Ovary (tissue), 7 donors: ENCODE measurements at regions not wholly inside any gene's neighbourhood (a gene's known extent, or its start where the extent isn't known, plus 50 kb on each side); places are given as distances from the start of the nearest gene placed in this dataset.

Source experiments
- DNase-seq, 5 donors: peaks; one replicate each; pipeline ENCODE4 v3.0.0-alpha.2; 2019 to 2020
- H3K27ac ChIP-seq, 2 donors: fragments of 200-600 bp; one replicate each; pipeline versions ENCODE4 v1.5.1 to v1.8.0; 2019 to 2022
- H3K27me3 ChIP-seq: fragments of 200-600 bp; one replicate; pipeline ENCODE4 v1.8.0; 2022
- H3K36me3 ChIP-seq: fragments of 200-600 bp; sonication (generic); one replicate; pipeline ENCODE4 v1.5.1; 2019
- H3K4me1 ChIP-seq: one replicate; pipeline ENCODE4 v1.8.1; 2013; ENCODE audit warnings: mild to moderate bottlenecking, moderate library complexity; ENCODE audit not compliant: insufficient read depth
- H3K4me3 ChIP-seq: fragments of 200-600 bp; sonication (generic); one replicate; pipeline ENCODE4 v1.5.1; 2017
- H3K9me3 ChIP-seq, 2 donors: fragments of 200-600 bp in 1 of 2; sonication (generic) in 1 of 2; one replicate each; pipeline versions ENCODE4 v1.5.1 to v1.8.1; 2013 to 2019; ENCODE audit warnings: mild to moderate bottlenecking in 1 of 2, moderate library complexity in 1 of 2
- CTCF ChIP-seq, 3 donors: fragments of 450-650 bp in 2 of 3; fragments of 200-600 bp in 1 of 3; IDR thresholded peaks; one replicate each; pipeline versions ENCODE4 v1.5.1 to v1.8.0; 2016 to 2022; ENCODE audit warnings: antibody characterized with exemption in 3 of 3, mild to moderate bottlenecking in 1 of 3
- EP300 ChIP-seq: sonication (generic); formaldehyde crosslinking; IDR thresholded peaks from one replicate; pipeline ENCODE4 v1.6.1; 2017; ENCODE audit warnings: antibody characterized with exemption
- POLR2A ChIP-seq: fragments of 450-650 bp; IDR thresholded peaks from one replicate; pipeline ENCODE4 v1.6.1; 2017; ENCODE audit warnings: antibody characterized with exemption, mild to moderate bottlenecking, moderate library complexity
- WGBS, 3 donors: extraction: QIAGEN DNeasy Blood & Tissue Kit in 1 of 3; methylation state at CpG; one replicate each; pipeline versions ENCODE4 v1.1.5 to v1.1.7; 2013 to 2017; 5-methylcytosine and 5-hydroxymethylcytosine counted together
- intact Hi-C, 4 donors: fragments of 100-400 bp; cut with DNase I; formaldehyde crosslinking; loops; one replicate each; pipeline versions ENCODE4 v1.11.0 to v1.15.1; 2022 to 2023
- donor health status: DM: no; HTN: no; CAD: no; lungs with moderate emphysema.
- donor health status: DM: no; HTN: no; CAD: no.
- donor health status: Bipolar disorder and iron deficiency.
- donor health status: DM: no; HTN: no; CAD: no.
- donor health status: DM: yes; HTN: yes; CAD: no.

DNA sequence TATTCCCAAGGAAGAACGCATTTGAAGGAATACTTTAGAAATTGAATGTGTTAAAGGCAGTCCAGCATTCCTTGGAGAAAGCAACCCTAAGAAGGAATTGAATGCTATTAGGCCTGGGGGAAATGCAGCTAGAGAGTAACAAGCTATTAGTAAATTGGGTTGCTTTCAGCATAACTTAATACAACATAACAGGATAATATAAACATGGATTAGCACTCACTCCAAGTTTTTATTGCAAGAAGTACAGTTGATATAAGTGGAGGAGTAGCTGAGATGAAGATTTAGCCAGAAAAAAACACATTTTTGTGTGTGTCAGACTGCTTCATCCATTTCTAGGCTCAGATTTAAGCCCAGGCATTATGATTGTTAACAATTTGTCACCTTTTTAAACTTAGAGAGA, 314.6 kb downstream of the MEIS1 start:
- intact Hi-C loops = no loop called here
- Histone ChIP-seq H3K27me3 (no peaks in the 10 kb centered on the region), H3K9me3 (no peaks in the 10 kb centered on the region), H3K4me1 (peaks cover 1% of the 10 kb centered on the region), H3K4me3 (no peak overlapping the region), H3K36me3 (no peaks in the 10 kb centered on the region), H3K27ac (no peak overlapping the region)
- 35 to 40% (median 38%) methylated on average over 1 of the region's 1 CpG for WGBS, 3 donors
- no peak for TF ChIP-seq POLR2A
- TF ChIP-seq CTCF (IDR thresholded peaks at IDR 0.05) = no peak
- TF ChIP-seq EP300 = no peak
- no peak for DNase-seq

DNA sequence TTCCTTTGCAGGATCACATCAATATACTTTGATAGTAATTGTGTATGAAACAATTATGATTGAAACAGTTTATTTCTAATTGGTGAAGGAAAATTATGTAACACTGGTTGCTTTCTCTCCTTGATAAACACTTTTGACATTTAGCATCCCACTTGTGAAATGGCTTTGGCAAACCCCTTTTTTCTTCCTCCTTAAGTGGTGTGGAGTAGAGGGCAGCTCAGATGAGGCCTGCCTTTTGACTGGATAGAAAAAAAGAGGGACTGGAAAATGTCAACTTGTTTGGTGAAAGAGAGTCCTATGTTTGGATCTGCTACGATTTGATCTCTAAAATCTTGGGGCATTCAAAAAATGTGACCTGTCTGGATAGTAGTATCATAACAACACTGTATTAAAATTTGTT, 318.3 kb downstream of the MEIS1 start:
- Histone ChIP-seq H3K4me3 (no peak overlapping the region), H3K27me3 (no peaks in the 10 kb centered on the region), H3K27ac (no peak overlapping the region), H3K4me1 (peaks cover 3% of the 10 kb centered on the region), H3K36me3 (no peaks in the 10 kb centered on the region), H3K9me3 (no peaks in the 10 kb centered on the region)
- intact Hi-C loops = no loop called here
- no peak for DNase-seq
- no peak for TF ChIP-seq CTCF (IDR thresholded peaks at IDR 0.05)
- no peak for TF ChIP-seq EP300
- WGBS, 3 donors = 36 to 67% (median 60%) methylated on average over 1 of the region's 1 CpG

GRCh38 chr2:66753660-66754059, 318.7 kb downstream of the MEIS1 start:
- peaks cover 3% of the 10 kb centered on the region for H3K4me1 ChIP-seq

DNA sequence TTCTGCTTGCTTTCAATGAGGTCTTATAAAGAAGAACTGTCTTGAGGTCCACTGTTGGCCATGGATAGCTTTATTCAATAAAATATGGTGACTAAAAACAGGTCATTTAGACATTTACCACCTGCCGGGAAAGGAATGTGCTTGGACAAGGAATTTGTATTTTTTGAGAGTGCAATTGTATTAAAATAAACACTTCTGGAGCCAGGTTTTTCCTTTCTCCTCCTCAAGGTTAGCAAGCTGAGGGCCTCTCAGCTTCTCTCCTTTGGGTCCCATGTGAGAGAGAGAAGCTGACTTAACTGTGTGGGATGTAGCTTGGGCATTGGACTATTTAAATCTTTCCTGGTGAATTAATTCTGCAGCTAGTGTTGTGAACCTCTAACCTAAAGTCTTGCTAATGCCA, 321.0 kb downstream of the MEIS1 start:
- Histone ChIP-seq H3K27ac (no peak overlapping the region), H3K9me3 (no peaks in the 10 kb centered on the region), H3K27me3 (no peaks in the 10 kb centered on the region), H3K4me3 (no peak overlapping the region), H3K4me1 (peaks cover 2% of the 10 kb centered on the region), H3K36me3 (no peaks in the 10 kb centered on the region)
- no peak for DNase-seq
- no peak for TF ChIP-seq POLR2A
- no peak for TF ChIP-seq CTCF (IDR thresholded peaks at IDR 0.05)
- TF ChIP-seq EP300 = no peak
- intact Hi-C loops = no loop called here
- 5 to 30% (median 7%) methylated on average over 1 of the region's 1 CpG for WGBS, 3 donors

More at GRCh38 chr2:66753660-66754059, 318.7 kb downstream of the MEIS1 start:
- TF ChIP-seq EP300 (no peak), CTCF (IDR thresholded peaks at IDR 0.05) (no peak), POLR2A (no peak)
- H3K27me3 ChIP-seq = no peaks in the 10 kb centered on the region
- no peak for DNase-seq
- no peaks in the 10 kb centered on the region for H3K36me3 ChIP-seq
- intact Hi-C loops = no loop called here
- no peak overlapping the region for H3K27ac ChIP-seq
- no peaks in the 10 kb centered on the region for H3K9me3 ChIP-seq
- no peak overlapping the region for H3K4me3 ChIP-seq
- 29 to 54% (median 51%) methylated on average over 3 of the region's 3 CpGs for WGBS, 3 donors

GRCh38 chr2:66761826-66762225, 326.9 kb downstream of the MEIS1 start:
- Histone ChIP-seq H3K4me3 (no peak overlapping the region), H3K4me1 (no peaks in the 10 kb centered on the region), H3K27me3 (no peaks in the 10 kb centered on the region), H3K9me3 (no peaks in the 10 kb centered on the region), H3K36me3 (no peaks in the 10 kb centered on the region), H3K27ac (no peak overlapping the region)
- 45 to 73% (median 55%) methylated on average over 2 of the region's 2 CpGs for WGBS, 3 donors
- no peak for DNase-seq
- TF ChIP-seq EP300 (no peak), POLR2A (no peak), CTCF (IDR thresholded peaks at IDR 0.05) (no peak)
- intact Hi-C loops = no loop called here
